HG02943 (cell line): ENCODE measurements at regions not wholly inside any gene's neighbourhood (a gene's known extent, or its start where the extent isn't known, plus 50 kb on each side); places are given as distances from the start of the nearest gene placed in this dataset.

Experiments
- ATAC-seq: cut with Tn5 transposase; IDR thresholded peaks from one replicate; pipeline ENCODE4 v1.9.1; 2021; ENCODE audit warnings: mild to moderate bottlenecking, low read depth, moderate library complexity; ENCODE audit not compliant: unreplicated experiment

GRCh38 chr6:170137911-170138910 is 152.7 kb downstream of the DLL1 start:
- ATAC-seq, result no peak

GRCh38 chr6:170137176-170137891 is 153.5 kb downstream of the DLL1 start:
- no peak for ATAC-seq

GRCh38 chr6:170136541-170137175 is 154.2 kb downstream of the DLL1 start:
- no peak for ATAC-seq

GRCh38 chr6:170135821-170136471 is 154.9 kb downstream of the DLL1 start:
- no peak for ATAC-seq

GRCh38 chr6:170135461-170135820 is 155.4 kb downstream of the DLL1 start:
- no peak for ATAC-seq

- no peak for ATAC-seq
Measured at GRCh38 chr6:170134471-170135440, 156.1 kb downstream of the DLL1 start.

GRCh38 chr6:170134031-170134470 is 156.8 kb downstream of the DLL1 start:
- ATAC-seq, result no peak

GRCh38 chr6:170132561-170132991 is 158.3 kb downstream of the DLL1 start:
- ATAC-seq, result no peak

- ATAC-seq, result no peak
Measured at GRCh38 chr6:170132011-170132521, 158.8 kb downstream of the DLL1 start.

- ATAC-seq, result no peak
Measured at GRCh38 chr6:170131351-170131750, 159.5 kb downstream of the DLL1 start.

GRCh38 chr6:170130771-170131241 is 160.1 kb downstream of the DLL1 start:
- no peak for ATAC-seq

GRCh38 chr6:170130201-170130621 is 160.7 kb downstream of the DLL1 start:
- no peak for ATAC-seq

GRCh38 chr6:170129691-170130171 is 161.1 kb downstream of the DLL1 start:
- no peak for ATAC-seq

GRCh38 chr6:170128811-170129681 is 161.8 kb downstream of the DLL1 start:
- ATAC-seq, result no peak

GRCh38 chr6:170128346-170128745 is 162.5 kb downstream of the DLL1 start:
- ATAC-seq, result no peak

GRCh38 chr6:170127151-170127550 is 163.7 kb downstream of the DLL1 start:
- ATAC-seq, result no peak

- ATAC-seq, result no peak
Measured at GRCh38 chr6:170125456-170126300, 165.2 kb downstream of the DLL1 start.
